Endothelial cell (in vitro differentiated cells): ENCODE measurements at regions not wholly inside any gene's neighbourhood (a gene's known extent, or its start where the extent isn't known, plus 50 kb on each side); places are given as distances from the start of the nearest gene placed in this dataset.

Source experiments
- DNase-seq: peaks from one replicate; pipeline ENCODE4 v3.0.0; 2021; ENCODE audit warnings: low spot score
- H3K27ac Mint-ChIP-seq: one replicate; pipeline ENCODE4 v1.8.0; 2021; ENCODE audit warnings: mixed read lengths, inconsistent platforms; ENCODE audit not compliant: unreplicated experiment
- H3K27me3 Mint-ChIP-seq: one replicate; pipeline ENCODE4 v1.8.0; 2021; ENCODE audit warnings: mild to moderate bottlenecking, moderate library complexity, mixed read lengths, inconsistent platforms; ENCODE audit not compliant: unreplicated experiment
- H3K36me3 Mint-ChIP-seq: one replicate; pipeline ENCODE4 v1.8.0; 2021; ENCODE audit warnings: mild to moderate bottlenecking, low read depth, mixed read lengths, inconsistent platforms; ENCODE audit not compliant: unreplicated experiment
- H3K4me1 Mint-ChIP-seq: one replicate; pipeline ENCODE4 v1.8.0; 2021; ENCODE audit warnings: mild to moderate bottlenecking, mixed read lengths, inconsistent platforms; ENCODE audit not compliant: unreplicated experiment
- H3K4me3 Mint-ChIP-seq: one replicate; pipeline ENCODE4 v1.8.0; 2021; ENCODE audit warnings: mild to moderate bottlenecking, mixed read lengths, inconsistent platforms; ENCODE audit not compliant: unreplicated experiment
- H3K9me3 Mint-ChIP-seq: one replicate; pipeline ENCODE4 v1.8.0; 2021; ENCODE audit warnings: mixed read lengths, inconsistent platforms; ENCODE audit not compliant: unreplicated experiment
- TF ChIP-seq, protein P1 (sequence below): fragments of 200-600 bp; sonication (generic); IDR thresholded peaks from one replicate; pipeline ENCODE4 v1.5.0; 2021; ENCODE audit warnings: antibody characterized with exemption; ENCODE audit not compliant: unreplicated experiment

DNA sequence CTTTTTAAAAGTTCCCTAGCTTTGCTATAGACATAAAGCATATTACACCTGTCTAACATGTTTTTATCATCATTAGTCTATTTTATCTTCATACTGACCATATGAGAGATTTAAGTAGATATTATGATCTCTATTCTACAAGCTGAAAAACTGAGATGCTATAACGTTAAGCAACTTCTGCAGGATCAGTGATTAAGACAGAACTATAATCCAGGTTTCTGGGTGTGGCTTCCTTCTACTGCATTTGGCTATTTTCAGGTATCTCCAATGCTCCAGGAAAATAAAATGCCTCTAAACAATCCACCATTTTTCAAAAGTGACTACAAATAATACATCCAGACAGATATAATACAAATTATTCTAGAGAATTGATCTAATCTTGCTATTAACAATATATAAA lies 53.4 kb downstream of the RGS2 start:
- Mint-ChIP-seq H3K27ac (no peak overlapping the region), H3K27me3 (no peaks in the 10 kb centered on the region), H3K9me3 (no peaks in the 10 kb centered on the region), H3K4me1 (no peaks in the 10 kb centered on the region), H3K4me3 (no peak overlapping the region), H3K36me3 (no peaks in the 10 kb centered on the region)
- TF ChIP-seq, protein P1, sequence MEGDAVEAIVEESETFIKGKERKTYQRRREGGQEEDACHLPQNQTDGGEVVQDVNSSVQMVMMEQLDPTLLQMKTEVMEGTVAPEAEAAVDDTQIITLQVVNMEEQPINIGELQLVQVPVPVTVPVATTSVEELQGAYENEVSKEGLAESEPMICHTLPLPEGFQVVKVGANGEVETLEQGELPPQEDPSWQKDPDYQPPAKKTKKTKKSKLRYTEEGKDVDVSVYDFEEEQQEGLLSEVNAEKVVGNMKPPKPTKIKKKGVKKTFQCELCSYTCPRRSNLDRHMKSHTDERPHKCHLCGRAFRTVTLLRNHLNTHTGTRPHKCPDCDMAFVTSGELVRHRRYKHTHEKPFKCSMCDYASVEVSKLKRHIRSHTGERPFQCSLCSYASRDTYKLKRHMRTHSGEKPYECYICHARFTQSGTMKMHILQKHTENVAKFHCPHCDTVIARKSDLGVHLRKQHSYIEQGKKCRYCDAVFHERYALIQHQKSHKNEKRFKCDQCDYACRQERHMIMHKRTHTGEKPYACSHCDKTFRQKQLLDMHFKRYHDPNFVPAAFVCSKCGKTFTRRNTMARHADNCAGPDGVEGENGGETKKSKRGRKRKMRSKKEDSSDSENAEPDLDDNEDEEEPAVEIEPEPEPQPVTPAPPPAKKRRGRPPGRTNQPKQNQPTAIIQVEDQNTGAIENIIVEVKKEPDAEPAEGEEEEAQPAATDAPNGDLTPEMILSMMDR: no peak
- DNase-seq: no peak

DNA sequence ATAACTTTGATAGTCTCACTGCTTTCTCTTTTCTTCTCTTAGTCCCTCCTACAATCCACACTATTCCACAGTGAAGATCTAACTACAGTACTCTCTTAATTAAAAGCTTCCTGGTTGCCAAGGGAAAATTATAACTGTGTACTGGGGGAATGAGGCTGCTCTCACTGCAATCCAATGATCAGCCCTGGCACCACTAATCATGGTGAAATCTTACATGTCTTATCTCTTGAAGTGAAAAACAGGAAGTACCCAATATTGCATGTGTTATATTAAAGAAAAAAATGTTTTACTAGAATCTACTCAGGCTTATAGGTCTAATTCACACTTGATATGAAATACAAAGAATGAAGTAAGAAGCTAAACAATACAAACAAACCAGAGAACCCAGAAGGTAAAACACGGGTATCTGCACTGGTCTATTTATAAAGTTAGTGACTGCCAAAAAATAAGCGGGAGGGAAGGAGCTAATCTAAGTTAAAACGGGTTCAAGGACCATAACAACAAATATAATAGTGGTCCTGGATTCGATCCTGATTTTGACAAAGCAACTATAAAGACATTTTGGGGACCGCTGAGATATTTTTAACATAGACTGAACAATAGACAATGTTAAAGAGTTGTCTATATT lies 57.5 kb downstream of the RGS2 start:
- Mint-ChIP-seq H3K27ac (no peak overlapping the region), H3K9me3 (no peaks in the 10 kb centered on the region), H3K36me3 (no peaks in the 10 kb centered on the region), H3K27me3 (no peaks in the 10 kb centered on the region), H3K4me3 (no peak overlapping the region), H3K4me1 (no peaks in the 10 kb centered on the region)
- DNase-seq: no peak
- TF ChIP-seq, protein P1: no peak

DNA sequence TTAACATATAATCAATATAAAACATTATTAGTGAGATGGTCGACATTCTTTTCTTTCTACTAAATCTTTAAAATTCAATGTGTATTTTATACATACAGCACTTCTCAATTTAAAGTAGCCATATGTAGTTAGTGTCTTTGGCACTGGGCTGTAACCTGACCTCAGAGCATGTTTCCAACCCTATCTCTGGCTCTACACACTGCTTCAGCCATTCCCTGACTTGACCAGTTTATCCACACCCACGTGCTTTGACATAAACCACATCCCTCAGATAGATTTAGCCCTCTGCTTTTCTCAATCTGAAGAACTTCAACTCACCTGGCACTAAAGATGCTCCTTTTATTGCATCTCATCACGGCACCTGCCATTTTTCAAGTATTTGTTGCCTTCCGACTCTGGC lies 58.3 kb downstream of the RGS2 start:
- DNase-seq: no peak
- Mint-ChIP-seq H3K36me3 (no peaks in the 10 kb centered on the region), H3K27ac (no peak overlapping the region), H3K4me3 (no peak overlapping the region), H3K9me3 (no peaks in the 10 kb centered on the region), H3K27me3 (no peaks in the 10 kb centered on the region), H3K4me1 (no peaks in the 10 kb centered on the region)
- TF ChIP-seq, protein P1: no peak

DNA sequence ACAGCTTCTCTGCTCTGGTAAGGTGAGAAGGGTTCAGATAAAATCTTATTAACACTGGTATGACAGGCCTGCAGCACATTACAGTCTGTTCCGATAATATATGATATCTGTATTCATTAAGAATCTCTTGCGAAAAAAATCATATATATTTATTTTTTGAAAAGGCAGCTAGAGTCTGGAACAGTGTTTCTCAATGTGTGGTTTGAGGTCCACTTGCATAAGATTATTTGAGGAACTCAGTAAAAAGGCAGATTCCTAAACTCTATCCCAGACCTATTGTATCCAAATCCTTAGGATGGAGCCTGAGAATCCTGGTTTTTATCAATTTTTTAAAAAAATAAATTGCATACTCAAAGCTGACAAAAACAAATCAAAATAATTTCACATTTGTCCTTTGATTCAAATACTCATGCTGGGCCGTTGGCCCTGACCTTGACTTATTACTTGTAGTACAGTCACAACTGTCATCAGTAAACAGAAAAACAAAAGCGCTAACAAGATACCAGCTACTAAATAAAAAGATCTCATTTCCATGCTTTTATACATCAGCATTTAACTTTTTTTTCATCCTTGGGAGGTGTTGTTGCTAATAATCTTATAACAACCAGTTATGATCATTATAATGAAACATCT lies 60.6 kb downstream of the RGS2 start:
- DNase-seq: no peak
- H3K4me3 Mint-ChIP-seq: no peak overlapping the region
- no peaks in the 10 kb centered on the region for H3K9me3 Mint-ChIP-seq
- no peaks in the 10 kb centered on the region for H3K4me1 Mint-ChIP-seq
- peaks cover 2% of the 10 kb centered on the region for H3K27me3 Mint-ChIP-seq
- H3K36me3 Mint-ChIP-seq: no peaks in the 10 kb centered on the region
- TF ChIP-seq, protein P1: no peak
- H3K27ac Mint-ChIP-seq: no peak overlapping the region

DNA sequence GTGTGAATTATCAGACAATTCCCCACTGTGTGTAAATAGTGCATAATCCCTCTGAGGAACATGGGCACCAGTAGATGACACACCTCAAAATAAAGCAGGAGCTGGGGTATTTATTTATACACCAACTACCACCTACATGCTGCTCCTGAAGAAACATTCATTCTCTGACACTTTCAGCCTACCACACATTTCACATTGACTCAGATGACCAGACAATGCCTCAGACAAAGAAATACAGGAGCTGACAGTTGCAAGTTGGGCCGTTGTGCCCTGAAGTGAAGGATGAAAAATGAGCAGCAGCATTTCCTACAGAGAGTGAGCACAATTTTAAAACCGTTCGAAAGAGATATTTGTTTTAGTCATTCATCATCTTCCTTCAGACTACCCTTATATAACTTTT lies 63.2 kb downstream of the RGS2 start:
- H3K9me3 Mint-ChIP-seq: no peaks in the 10 kb centered on the region
- no peak for DNase-seq
- peaks cover 13% of the 10 kb centered on the region for H3K4me1 Mint-ChIP-seq
- no peaks in the 10 kb centered on the region for H3K36me3 Mint-ChIP-seq
- TF ChIP-seq, protein P1: no peak
- H3K27me3 Mint-ChIP-seq: peaks cover 2% of the 10 kb centered on the region
- no peak overlapping the region for H3K27ac Mint-ChIP-seq
- no peak overlapping the region for H3K4me3 Mint-ChIP-seq
